Prostate gland (tissue), 2 donors: ENCODE measurements at regions not wholly inside any gene's neighbourhood (a gene's known extent, or its start where the extent isn't known, plus 50 kb on each side); places are given as distances from the start of the nearest gene placed in this dataset.

Experiments used
- POLR2A ChIP-seq: fragments of 450-650 bp; IDR thresholded peaks from one replicate; pipeline ENCODE4 v1.6.1; 2016; ENCODE audit warnings: antibody characterized with exemption, mild to moderate bottlenecking
- TF ChIP-seq, protein P1 (sequence below), 4 experiments: fragments of 200-600 bp in 2 of 4; fragments of 450-650 bp in 2 of 4; sonication (generic) in 2 of 4; IDR thresholded peaks; 1 replicate in 3 of 4; 2 replicates in 1 of 4; pipeline ENCODE4 v1.5.1; 2016 to 2019; ENCODE audit warnings: antibody characterized with exemption in 4 of 4, mild to moderate bottlenecking in 2 of 4, moderate library complexity in 2 of 4

DNA sequence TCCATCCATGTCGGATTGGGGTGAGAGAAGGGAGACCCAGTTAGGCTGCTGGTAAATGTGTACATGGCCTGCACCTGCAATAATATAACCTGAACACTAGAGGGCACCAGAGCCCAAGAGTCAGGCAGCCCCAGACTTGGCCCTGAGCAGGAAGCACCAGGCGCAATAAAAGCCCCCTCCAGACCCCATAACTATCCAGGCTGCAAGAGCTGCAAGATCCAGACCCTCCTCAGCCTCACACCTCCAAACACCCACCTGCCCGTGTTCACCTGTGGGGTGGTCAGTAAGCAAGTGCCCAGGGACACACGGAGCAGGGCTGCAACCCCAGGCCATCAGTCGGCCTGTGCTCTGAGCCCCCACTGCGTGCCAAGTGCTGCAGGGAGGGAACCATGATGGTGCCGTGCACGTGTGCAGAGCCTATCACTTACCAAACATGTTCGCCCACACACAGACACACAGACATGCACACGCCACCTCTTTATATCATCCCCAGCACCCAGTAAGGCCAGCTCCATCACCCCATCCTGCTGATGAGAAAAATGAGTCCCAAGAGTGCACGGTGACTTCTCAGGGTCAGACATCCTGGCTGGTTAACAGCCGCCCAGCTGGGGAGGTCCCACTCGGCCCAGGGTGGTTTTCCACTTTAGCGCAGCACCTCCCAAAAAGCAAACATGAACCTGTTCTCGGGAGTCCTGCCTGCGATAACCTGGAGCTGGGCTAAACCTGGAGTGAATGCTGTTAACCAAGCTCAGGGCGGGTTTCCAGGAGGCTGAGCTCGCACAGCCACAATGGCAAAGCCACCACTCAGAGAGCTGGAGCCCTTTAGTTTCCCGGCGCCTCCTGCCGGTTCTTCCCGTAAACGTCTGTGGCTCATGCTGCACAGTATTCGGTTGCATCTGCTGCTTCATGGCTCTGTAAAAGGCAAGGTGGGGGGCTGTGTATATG, 439.8 kb downstream of the SOX9 start:
- TF ChIP-seq POLR2A, result no peak
- TF ChIP-seq, protein P1, sequence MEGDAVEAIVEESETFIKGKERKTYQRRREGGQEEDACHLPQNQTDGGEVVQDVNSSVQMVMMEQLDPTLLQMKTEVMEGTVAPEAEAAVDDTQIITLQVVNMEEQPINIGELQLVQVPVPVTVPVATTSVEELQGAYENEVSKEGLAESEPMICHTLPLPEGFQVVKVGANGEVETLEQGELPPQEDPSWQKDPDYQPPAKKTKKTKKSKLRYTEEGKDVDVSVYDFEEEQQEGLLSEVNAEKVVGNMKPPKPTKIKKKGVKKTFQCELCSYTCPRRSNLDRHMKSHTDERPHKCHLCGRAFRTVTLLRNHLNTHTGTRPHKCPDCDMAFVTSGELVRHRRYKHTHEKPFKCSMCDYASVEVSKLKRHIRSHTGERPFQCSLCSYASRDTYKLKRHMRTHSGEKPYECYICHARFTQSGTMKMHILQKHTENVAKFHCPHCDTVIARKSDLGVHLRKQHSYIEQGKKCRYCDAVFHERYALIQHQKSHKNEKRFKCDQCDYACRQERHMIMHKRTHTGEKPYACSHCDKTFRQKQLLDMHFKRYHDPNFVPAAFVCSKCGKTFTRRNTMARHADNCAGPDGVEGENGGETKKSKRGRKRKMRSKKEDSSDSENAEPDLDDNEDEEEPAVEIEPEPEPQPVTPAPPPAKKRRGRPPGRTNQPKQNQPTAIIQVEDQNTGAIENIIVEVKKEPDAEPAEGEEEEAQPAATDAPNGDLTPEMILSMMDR (IDR thresholded peaks at IDR 0.05), result peak; percentile 82 to 88 (median 84)
